GM04504 (cell line): ENCODE measurements at regions not wholly inside any gene's neighbourhood (a gene's known extent, or its start where the extent isn't known, plus 50 kb on each side); places are given as distances from the start of the nearest gene placed in this dataset.
"Not testable (repeated sequence)": the region's sequence is repeated elsewhere in the genome, so short reads cannot be mapped to it uniquely, and the experiment has no call there.

Experiments used
- DNase-seq: peaks from one replicate; pipeline ENCODE4 v3.0.0-alpha.2; 2012; ENCODE audit warnings: low read depth

GRCh38 chr2:89000235-89000634 lies 308.8 kb downstream of the RPIA start:
- no peak for DNase-seq

- DNase-seq: not testable (repeated sequence)
These were observed 312.8 kb downstream of the RPIA start for GRCh38 chr2:89004238-89004637.

- DNase-seq: not testable (repeated sequence)
These were observed 329.1 kb downstream of the RPIA start for GRCh38 chr2:89020566-89020965.

- DNase-seq: not testable (repeated sequence)
These were observed 334.8 kb downstream of the RPIA start for GRCh38 chr2:89026296-89026695.

GRCh38 chr2:89027115-89027514 lies 335.6 kb downstream of the RPIA start:
- not testable (repeated sequence) for DNase-seq

- not testable (repeated sequence) for DNase-seq
These were observed 336.1 kb downstream of the RPIA start for GRCh38 chr2:89027536-89027935.

- DNase-seq: not testable (repeated sequence)
These were observed 337.8 kb downstream of the RPIA start for GRCh38 chr2:89029257-89029656.

GRCh38 chr2:89048138-89049066 lies 356.9 kb downstream of the RPIA start:
- DNase-seq: not testable (repeated sequence)

GRCh38 chr2:89058616-89059015 lies 367.1 kb downstream of the RPIA start:
- not testable (repeated sequence) for DNase-seq

- not testable (repeated sequence) for DNase-seq
These were observed 369.7 kb downstream of the RPIA start for GRCh38 chr2:89061174-89061573.

GRCh38 chr2:89076771-89077170 lies 385.3 kb downstream of the RPIA start:
- DNase-seq: not testable (repeated sequence)

- not testable (repeated sequence) for DNase-seq
These were observed 401.4 kb downstream of the RPIA start for GRCh38 chr2:89092911-89093310.

GRCh38 chr2:89095060-89095459 lies 403.6 kb downstream of the RPIA start:
- DNase-seq: not testable (repeated sequence)

GRCh38 chr2:89102587-89102986 lies 411.1 kb downstream of the RPIA start:
- DNase-seq: not testable (repeated sequence)

GRCh38 chr2:89106369-89107019 lies 415.0 kb downstream of the RPIA start:
- DNase-seq: not testable (repeated sequence)

GRCh38 chr2:89112434-89112833 lies 421.0 kb downstream of the RPIA start:
- DNase-seq: peak; percentile 0

GRCh38 chr2:89113286-89113685 lies 421.8 kb downstream of the RPIA start:
- not testable (repeated sequence) for DNase-seq

GRCh38 chr2:89129440-89129839 lies 438.0 kb downstream of the RPIA start:
- DNase-seq: not testable (repeated sequence)

- DNase-seq: not testable (repeated sequence)
These were observed 439.3 kb downstream of the RPIA start for GRCh38 chr2:89130665-89131308.

GRCh38 chr2:89142959-89143358 lies 451.5 kb downstream of the RPIA start:
- DNase-seq: not testable (repeated sequence)

GRCh38 chr2:89145342-89145741 lies 453.9 kb downstream of the RPIA start:
- not testable (repeated sequence) for DNase-seq

GRCh38 chr2:89148256-89148655 lies 456.8 kb downstream of the RPIA start:
- DNase-seq: not testable (repeated sequence)
